Skeletal muscle cell (primary cell): ENCODE measurements at regions not wholly inside any gene's neighbourhood (a gene's known extent, or its start where the extent isn't known, plus 50 kb on each side); places are given as distances from the start of the nearest gene placed in this dataset.

Source experiments
- DNase-seq: peaks from one replicate; pipeline ENCODE4 v3.0.0-alpha.2; 2010; ENCODE audit warnings: low read depth
- H3K4me3 ChIP-seq: 2 replicates; pipeline ENCODE4 v1.5.1; 2011; ENCODE audit warnings: low read depth, mild to moderate bottlenecking, control low read depth, low read length, moderate library complexity

DNA sequence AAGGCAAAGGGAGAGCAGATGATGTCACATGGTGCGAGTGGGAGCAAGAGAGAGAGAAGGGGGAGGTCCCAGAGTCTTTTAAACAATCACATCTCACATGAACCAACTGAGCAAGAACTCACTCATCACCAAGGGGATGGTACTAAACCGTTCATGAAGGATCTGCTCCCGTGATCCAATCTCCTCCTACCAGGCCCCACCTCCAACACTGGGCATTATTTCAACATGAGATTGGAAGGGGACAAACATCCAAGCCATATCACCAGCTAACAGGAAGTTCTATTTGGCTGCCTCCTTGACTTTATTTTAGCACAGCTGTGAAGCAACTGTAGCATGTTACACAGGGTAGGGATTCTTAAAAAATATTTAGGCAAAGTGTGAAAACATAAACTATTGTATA, 102.5 kb downstream of the DDIT4L start:
- no peak for DNase-seq
- no peak overlapping the region for H3K4me3 ChIP-seq

DNA sequence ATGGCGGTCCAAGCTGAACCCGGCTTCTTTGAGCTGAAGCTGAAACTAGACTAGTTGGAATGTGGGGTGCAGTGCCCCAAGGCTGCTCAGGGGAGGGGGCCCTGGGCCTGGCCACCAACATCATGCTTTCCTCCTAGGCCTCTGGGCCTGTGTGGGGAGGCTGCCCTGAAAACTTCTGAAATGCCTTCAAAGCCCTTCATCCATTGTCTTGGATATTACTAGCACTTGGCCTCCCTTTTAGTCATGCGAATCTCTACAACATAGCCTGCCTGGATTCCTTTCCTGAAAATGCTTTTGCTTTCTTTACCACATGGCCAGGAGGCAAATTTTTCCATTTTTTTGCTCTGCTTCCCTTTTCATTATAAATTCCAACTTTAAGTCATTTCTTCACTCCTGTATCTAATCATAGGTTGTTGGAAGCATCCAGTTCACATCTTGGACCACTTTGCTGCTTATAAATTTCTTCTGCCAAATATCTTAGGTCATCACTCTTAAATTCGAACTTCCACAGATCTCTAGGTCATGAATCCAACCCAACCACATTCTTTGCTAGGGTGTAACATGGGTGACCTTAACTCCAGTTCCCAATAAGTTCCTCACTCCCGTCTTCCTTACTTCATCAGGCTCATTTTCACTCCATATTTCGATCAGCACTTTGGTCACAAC, 103.4 kb downstream of the DDIT4L start:
- H3K4me3 ChIP-seq: no peak overlapping the region
- no peak for DNase-seq

DNA sequence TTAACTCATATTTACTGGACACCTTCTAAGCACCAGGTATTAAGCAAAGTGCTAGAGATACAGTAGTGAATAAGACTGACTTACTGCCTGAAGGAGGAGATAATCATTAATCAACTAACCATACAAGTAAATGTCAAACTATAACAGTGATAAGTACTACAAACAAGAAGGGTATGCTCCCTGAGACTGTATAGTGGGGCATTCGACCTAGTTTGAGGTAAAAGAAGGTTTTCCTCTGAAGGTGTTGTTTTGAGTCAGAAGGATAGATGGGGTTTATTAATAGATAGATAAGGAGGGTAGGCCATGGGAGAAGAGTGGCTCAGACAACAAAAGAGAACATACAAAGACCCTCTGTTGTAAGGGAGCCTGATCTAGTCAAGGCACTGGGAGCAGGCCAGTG, 105.4 kb downstream of the DDIT4L start:
- DNase-seq: no peak
- no peak overlapping the region for H3K4me3 ChIP-seq

DNA sequence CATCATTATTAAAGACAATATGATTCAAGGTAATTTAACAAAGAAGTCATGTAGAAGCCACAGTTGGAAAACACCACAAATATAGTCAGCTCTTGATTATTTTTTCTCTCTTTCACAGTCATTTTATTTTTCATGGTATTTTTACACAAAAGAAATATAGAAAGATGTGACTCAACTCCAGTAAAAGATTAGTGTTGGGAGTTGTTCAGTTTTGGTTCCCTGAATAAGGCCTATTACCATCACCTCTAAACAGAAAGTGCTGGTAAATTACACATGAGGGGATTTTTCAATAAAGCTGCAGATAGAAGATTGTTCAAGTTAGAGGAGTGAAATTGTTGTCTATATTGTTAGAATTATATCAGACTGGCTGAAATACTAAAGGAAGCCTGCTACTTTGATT, 107.0 kb downstream of the DDIT4L start:
- DNase-seq: no peak
- H3K4me3 ChIP-seq: no peak overlapping the region

DNA sequence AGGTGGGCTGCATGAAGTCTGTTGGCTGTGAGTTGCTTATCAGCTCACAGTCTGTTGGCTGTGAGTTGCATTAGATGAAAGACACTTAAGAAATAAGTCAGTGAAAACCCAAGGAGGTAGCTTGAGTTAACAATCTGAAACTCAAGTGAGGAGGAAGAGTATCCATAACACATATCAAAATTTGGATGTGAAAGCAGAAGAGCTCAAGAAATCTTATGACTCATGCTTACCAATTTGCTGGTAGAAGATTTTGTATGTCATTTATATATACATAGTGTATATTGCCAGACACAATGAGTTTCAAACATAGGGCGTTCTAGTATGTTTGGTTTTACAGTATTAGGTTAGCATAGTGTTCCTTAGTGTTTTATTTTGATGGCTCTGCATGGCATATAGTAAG, 107.4 kb downstream of the DDIT4L start:
- H3K4me3 ChIP-seq: no peak overlapping the region
- no peak for DNase-seq

DNA sequence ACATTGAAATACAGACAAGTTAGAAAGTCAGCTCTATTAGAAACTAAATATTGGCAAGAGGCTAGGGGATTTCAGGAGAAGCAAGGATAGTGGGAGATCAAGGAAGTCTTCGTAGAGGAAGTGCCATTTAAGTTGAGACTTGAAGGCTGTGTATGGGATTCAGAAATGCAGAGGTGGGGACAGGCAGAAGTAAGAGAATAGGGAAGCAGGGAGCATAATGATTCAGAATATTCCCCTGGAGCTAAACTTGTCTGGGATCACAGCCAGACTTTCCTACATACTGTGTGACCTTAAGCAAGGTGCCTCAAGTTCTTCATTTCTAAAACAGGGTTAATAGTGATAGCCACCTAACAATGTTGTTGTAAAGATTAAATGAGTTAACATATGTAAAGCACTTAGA, 108.8 kb downstream of the DDIT4L start:
- no peak for DNase-seq
- no peak overlapping the region for H3K4me3 ChIP-seq

DNA sequence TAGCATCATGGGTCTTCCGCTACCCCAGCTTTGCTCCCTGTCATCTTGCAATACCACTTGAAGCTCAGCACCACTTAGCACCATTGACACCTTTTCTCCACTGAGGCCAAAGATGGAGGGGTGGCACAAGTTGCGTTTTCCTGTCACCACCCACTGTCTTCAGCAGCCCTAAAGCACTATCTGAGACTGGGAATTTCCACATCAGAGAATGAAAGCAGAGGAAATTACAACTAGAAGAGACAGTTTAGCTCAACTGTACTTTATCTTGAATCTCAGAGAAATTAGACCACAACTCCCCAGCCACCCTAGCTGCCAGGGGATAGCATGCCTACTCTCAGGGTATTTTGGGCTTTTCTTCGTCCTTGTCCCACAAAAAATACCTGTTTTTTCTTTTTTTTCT, 111.0 kb downstream of the DDIT4L start:
- DNase-seq: no peak
- no peak overlapping the region for H3K4me3 ChIP-seq

DNA sequence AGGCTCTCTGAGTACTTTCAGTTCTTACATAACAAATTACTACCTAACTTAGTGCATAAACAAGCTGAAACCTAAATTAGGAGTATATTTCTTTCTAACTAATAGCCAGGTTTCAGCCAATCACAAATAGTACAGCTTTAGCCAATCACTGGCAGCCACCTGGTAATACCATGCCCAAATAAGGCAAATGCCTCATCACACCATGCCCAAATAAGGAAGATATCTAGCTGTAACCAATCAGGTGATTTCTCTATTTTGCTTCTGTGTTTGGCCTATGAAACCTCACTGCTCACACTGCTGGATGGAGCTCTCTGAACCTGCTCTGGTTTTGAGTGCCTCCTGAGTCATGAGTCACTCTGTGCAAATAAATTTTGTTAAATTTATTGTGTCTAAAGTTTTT, 113.5 kb downstream of the DDIT4L start:
- H3K4me3 ChIP-seq: no peak overlapping the region
- no peak for DNase-seq

DNA sequence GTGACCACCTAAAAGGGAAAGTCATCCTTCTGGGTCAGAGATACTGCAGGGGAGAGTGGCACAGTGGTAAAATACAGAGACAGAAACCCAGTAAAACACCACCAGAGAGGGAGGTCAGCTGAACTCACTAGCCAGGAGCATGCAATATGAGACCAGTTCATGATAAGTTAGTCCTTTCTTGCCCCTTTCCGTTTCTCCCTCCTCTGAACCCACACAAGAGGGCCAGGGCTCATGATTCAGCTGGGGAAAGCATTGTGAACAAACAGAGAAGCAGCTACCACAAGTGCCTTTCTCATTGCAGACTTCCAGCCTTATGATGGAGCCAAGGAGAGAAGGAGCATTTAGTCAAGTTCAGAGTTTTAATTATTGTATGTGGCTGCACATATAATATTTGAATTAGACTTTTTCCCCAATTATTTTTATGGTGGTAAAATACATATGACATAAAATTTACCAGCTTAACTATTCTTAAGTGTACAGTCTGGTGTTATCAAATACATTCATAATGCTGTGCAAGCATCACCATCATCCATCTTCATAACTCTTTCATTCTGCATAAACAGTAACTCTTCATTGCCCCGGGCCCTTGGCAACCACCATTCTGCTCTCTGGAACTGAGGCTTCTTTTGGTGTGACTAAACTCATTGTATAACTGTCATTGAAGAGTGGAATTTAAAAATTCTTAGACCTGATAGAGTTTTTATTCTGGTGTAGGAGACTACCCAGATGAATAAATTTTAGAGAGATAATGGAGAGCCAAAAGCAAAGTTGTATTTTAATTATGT, 114.6 kb downstream of the DDIT4L start:
- H3K4me3 ChIP-seq: no peak overlapping the region
- no peak for DNase-seq

DNA sequence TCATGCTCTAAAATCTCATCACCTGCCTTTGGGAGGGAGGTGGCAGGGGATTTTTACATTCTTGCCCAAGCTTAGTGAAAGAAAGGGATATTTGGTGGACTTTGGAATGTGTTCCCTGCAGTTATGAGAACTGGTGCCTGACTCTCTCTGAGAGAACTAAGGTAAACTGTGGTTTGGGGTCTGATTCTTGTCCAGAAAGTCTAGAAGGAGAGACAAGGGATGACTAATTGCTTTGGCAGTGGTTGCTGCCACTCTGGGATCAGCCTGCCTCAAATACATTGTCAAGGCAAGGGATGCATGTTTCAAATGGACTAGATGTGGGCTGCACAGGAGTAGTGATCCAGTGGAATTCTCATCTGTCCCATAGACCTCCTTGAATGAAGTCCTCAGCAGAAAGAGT, 115.2 kb downstream of the DDIT4L start:
- H3K4me3 ChIP-seq: no peak overlapping the region
- no peak for DNase-seq

DNA sequence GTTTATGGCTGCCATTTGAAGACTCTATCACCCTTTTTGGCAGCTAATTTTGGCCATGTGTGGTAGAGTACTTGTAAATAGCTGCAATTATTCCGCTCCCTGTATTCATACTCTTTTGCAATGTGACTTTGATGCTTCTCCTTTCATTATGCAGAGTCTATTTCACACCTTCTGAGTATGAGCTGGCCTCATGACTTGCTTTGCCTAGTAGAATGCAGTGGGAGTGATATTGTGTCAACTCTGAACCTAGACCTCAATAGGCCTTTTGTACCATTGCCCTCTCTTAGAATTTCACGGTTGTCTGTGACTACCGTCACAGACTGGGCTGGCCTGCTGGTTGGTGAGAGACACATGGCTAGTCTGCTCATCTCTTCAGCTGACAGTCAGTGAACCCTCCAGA, 118.8 kb downstream of the DDIT4L start:
- no peak overlapping the region for H3K4me3 ChIP-seq
- DNase-seq: no peak

DNA sequence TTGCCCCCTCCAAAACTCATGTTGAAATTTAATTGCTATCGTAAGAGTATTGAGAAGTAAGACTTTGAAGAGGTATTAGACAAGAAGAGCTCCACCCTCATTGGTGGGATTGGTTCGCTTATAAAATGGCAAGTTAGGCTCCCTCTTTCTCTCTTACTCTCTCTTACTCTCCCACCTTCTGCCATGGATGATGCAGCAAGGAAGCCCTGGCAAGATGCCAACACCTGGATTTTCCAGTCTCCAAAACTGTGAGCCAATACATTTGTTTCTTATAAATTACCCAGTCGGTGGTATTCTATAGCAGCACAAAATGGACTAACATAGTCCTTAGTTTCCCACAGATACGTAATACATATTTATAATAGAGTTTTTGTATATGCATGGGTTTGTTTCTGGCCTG, 119.4 kb downstream of the DDIT4L start:
- no peak overlapping the region for H3K4me3 ChIP-seq
- no peak for DNase-seq

DNA sequence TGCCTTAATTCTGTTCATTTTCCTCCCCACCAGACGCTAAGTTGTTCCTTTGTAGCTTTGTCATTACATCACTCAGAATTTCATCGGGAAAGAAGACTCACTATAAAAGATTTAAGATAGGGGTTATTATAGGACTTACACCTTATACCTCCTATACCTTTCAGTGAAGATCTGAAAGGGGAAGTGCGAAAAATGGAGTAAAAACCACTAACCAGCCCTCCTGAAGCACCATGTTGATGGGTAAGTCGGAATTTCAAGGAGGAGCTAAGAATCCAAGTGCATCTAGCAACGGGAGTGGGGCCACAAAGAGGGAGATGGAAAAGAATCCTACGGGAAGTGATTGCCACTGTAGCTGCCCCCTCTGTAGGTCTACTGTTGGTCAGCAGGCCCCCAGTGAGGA, 119.1 kb upstream of the H2AZ1 start:
- no peak for DNase-seq

DNA sequence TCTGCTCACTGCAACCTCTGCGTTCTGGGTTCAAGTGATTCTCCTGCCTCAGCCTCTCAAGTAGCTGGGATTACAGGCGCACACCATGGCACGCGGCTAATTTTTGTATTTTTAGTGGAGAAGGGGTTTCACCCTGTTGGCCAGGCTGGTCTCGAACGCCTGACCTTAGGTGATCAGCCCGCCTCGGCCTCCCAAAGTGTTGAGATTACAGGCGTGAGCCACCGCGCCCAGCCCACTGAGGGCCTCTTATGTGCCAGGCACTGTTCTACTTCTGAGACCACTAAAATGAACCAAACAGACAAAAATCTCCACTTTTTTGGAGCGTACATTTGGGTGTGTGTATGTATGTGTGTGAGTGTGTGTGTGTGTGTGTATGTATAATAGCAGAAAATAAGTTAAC, 117.2 kb upstream of the H2AZ1 start:
- H3K4me3 ChIP-seq: no peak overlapping the region
- no peak for DNase-seq

More for the DNA sequence above, 119.1 kb upstream of the H2AZ1 start:
- no peak overlapping the region for H3K4me3 ChIP-seq

DNA sequence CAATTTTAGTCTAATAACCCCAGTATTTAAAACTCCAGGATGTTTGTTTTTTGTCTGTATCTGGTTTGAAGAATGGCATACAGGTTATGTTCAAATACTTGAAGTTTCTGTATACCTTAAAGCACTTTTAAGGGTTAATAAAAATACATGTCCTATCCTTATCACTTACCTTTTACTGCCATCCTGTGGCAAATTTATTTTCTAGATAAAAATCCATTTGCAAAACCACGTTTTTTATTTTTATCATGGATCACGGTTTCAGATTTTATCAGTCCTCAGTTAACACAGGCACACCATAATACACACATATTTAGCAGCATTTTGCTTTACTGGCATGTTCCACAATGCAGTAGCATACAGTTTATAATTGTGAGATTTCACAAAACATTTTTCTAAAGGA, 113.3 kb upstream of the H2AZ1 start:
- DNase-seq: no peak
- no peak overlapping the region for H3K4me3 ChIP-seq

DNA sequence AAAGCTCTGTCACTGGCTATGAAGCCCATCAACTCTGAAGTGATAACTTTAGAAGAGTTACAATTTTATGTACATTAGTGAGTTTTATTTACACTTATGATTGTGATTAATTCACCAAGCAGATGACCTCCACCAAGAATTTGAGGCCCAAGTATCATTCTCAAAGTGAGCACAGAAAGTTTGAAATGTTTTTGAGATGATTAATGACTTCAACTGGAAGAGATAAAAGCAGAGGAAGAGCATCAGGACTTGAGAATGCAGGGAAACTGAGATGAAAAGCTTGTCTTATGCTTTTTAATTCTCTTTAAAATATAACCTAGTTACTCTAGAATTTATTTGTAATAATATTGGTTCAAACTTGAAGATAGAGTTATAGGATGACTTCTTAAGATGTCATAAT, 112.8 kb upstream of the H2AZ1 start:
- no peak for DNase-seq
- no peak overlapping the region for H3K4me3 ChIP-seq

DNA sequence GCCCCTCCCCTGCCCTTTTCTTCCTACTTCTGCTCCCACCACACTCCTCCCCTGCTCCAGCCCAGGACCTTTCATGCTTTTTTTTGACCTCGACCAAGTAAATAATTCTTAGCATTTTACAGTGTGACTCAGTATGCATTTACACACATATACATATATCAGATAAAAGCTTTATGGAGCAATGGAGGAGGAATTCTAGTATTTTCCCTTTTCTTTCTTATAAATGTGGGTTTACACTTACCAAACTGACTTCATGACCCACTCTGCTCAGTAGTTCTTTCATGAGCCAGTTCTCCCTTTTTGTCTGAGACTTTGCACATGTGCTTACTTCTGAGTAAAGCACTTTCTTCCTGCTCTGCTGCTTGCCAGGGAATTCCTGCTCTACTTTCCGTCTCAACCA, 111.8 kb upstream of the H2AZ1 start:
- H3K4me3 ChIP-seq: no peak overlapping the region
- no peak for DNase-seq

DNA sequence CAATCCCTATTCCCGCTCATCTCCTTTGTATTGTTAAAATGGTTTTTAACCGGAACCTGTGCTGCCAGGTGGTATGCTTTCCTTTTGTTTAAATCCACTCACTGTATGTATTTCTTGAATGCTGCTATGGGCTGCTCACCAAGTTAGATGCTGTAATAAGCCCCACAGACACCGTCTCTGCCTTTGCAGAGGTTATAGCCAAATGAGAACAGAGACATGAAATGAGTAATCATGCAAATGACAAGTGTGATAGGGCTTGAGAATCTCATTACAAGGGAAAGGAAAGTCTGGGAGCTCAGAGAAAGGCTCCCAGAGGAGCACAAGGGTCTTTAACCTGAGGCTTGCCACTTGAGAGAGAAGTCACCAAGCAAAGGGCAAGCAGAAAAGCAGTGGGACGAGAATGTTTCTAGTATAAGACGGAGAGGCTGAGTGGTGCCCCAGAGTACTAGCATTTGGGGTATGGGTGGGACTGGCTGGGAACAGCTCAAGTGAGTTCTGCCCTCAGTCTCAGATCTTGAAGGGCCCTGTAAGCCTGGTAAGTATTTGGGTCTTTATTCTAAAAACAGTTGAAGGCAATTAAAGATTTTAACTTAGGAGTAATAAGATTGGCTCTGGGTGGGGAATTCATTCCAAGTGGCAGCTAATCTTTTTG, 110.8 kb upstream of the H2AZ1 start:
- DNase-seq: no peak
- no peak overlapping the region for H3K4me3 ChIP-seq

DNA sequence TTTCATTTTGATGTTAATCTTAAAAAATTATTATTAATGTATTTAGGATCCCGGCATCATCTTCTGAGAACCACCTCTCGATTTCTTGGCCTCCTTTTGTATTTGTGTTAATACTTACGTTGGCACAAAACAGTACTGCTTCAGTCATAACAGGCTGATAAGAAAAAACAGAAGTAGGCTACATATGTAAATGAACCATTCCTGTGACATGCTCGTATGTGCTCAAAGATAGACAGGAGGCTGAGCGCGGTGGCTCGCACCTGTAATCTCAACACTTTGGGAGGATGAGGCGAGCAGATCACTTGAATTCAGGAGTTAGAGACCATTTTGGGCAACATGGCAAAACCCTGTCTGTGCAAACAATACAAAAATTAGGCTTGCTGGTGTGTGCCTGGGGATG, 109.4 kb upstream of the H2AZ1 start:
- no peak for DNase-seq

DNA sequence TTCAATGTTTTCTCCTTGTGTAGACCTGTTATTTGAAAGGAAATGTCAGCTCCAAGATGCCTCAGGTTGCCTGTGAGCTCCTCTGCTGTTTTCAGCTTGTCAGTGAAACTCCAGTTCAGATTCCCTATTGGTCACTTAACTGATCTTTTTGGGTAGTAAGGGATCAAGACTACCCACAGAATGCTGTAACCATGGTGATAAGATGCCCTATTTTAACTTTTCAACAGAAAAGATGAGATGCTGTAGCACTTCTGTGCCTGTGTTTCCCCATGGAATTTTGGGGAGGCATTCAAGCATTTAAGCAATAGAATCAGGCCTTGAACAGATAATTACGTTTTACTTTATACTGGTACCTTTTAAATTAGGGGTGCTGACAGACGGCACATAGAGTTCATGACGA, 106.6 kb upstream of the H2AZ1 start:
- no peak for DNase-seq
- no peak overlapping the region for H3K4me3 ChIP-seq

More for the DNA sequence above, 109.4 kb upstream of the H2AZ1 start:
- no peak overlapping the region for H3K4me3 ChIP-seq

DNA sequence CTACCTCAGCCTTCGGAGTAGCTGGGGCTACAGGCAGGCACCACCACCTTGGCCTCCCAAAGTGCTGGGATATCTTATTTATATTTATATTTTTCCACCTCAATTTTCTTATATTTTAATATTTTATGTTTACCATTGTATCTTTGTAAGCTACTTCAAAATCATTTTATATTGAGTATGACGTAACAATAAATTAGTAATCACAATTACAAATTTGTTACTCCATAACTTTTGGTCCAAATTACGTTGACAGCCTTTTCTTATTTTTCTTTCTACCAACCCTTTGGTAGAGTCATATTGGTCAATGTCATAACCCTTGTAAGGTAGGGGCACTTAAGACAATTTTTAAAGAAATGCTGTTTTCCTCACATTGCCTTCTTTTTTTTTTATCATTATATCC, 104.0 kb upstream of the H2AZ1 start:
- no peak for DNase-seq
- H3K4me3 ChIP-seq: no peak overlapping the region
